ENCODE measurements at regions not wholly inside any gene's neighbourhood (a gene's known extent, or its start where the extent isn't known, plus 50 kb on each side); places are given as distances from the start of the nearest gene placed in this dataset.

- no peak for DNase-seq (ENCODE audit: low read depth in 2 of 3, low spot score in 2 of 3)
Observed at GRCh38 chr18:69308619-69309018, 92.1 kb upstream of the DOK6 start.

- DNase-seq (ENCODE audit: low read depth in 2 of 3, low spot score in 2 of 3): no peak
Observed at GRCh38 chr18:69326094-69326493, 74.6 kb upstream of the DOK6 start.

GRCh38 chr18:69328086-69328485, 72.6 kb upstream of the DOK6 start:
- DNase-seq (ENCODE audit: low read depth in 2 of 3, low spot score in 2 of 3): no peak

GRCh38 chr18:69330385-69331005, 70.2 kb upstream of the DOK6 start:
- DNase-seq (ENCODE audit: low read depth in 2 of 3, low spot score in 2 of 3): no peak

GRCh38 chr18:69349912-69350597, 50.6 kb upstream of the DOK6 start:
- DNase-seq (ENCODE audit: low read depth in 2 of 3, low spot score in 2 of 3): no peak
